ENCODE measurements at regions not wholly inside any gene's neighbourhood (a gene's known extent, or its start where the extent isn't known, plus 50 kb on each side); places are given as distances from the start of the nearest gene placed in this dataset.
"Not testable (repeated sequence)": the region's sequence is repeated elsewhere in the genome, so short reads cannot be mapped to it uniquely, and the experiment has no call there.

- H3K36me3 ChIP-seq (ENCODE audit: control insufficient read depth in 2 of 2, insufficient read depth in 2 of 2, low read length in 1 of 2); H3K4me1 ChIP-seq (ENCODE audit: control insufficient read depth, insufficient read depth, low read length); H3K27me3 ChIP-seq (replicated peaks in 1 of 2; ENCODE audit: control insufficient read depth in 2 of 2, insufficient read depth in 2 of 2, low read length in 1 of 2); FAIRE-seq; ATAC-seq; DNase-seq (ENCODE audit: low read depth, low spot score); BruUV-seq (replicated peaks); H3K27ac ChIP-seq (ENCODE audit: control insufficient read depth, insufficient read depth); H3K79me2 ChIP-seq (ENCODE audit: control insufficient read depth, insufficient read depth, low read length); H4K20me1 ChIP-seq (ENCODE audit: control insufficient read depth, insufficient read depth); H3K9me3 ChIP-seq (replicated peaks; ENCODE audit: control insufficient read depth, insufficient read depth, low read length); H3K4me2 ChIP-seq (ENCODE audit: control insufficient read depth, insufficient read depth); RAD21 ChIA-PET (ENCODE audit: unreplicated experiment); POLR2A ChIA-PET; in situ Hi-C loops (cut with MboI); H2AFZ ChIP-seq (ENCODE audit: control insufficient read depth, low read depth, low read length); H3K9ac ChIP-seq (ENCODE audit: control insufficient read depth, insufficient read depth, low read length); SMC1A ChIA-PET (ENCODE audit: uncharacterized antibody, unreplicated experiment); CTCF ChIA-PET; H3K4me3 ChIP-seq; intact Hi-C loops (cut with micrococcal nuclease; ENCODE audit: unreplicated experiment): not testable (repeated sequence)
- WGBS (ENCODE audit: insufficient coverage, insufficient replicate concordance, low lambda C conversion rate, missing lambda C conversion rate): 68% methylated on average over 11 of the region's 17 CpGs
These were observed 78.8 kb upstream of the ARMCX2 start for GRCh38 chrX:101738411-101738810.

GRCh38 chrX:101736651-101737050, 77.0 kb upstream of the ARMCX2 start:
- FAIRE-seq (no peak), ATAC-seq (no peak), DNase-seq (ENCODE audit: low read depth, low spot score) (no peak)
- BruUV-seq (replicated peaks): no TSS peak
- Histone ChIP-seq H3K4me2 (ENCODE audit: control insufficient read depth, insufficient read depth) (no peak overlapping the region), H3K4me3 (no peak overlapping the region), H3K36me3 (ENCODE audit: control insufficient read depth in 2 of 2, insufficient read depth in 2 of 2, low read length in 1 of 2) (no peaks in the 10 kb centered on the region), H3K27me3 (replicated peaks in 1 of 2; ENCODE audit: control insufficient read depth in 2 of 2, insufficient read depth in 2 of 2, low read length in 1 of 2) (no peaks in the 10 kb centered on the region), H3K9me3 (replicated peaks; ENCODE audit: control insufficient read depth, insufficient read depth, low read length) (no peaks in the 10 kb centered on the region), H2AFZ (ENCODE audit: control insufficient read depth, low read depth, low read length) (no peak overlapping the region), H3K4me1 (ENCODE audit: control insufficient read depth, insufficient read depth, low read length) (no peaks in the 10 kb centered on the region), H4K20me1 (ENCODE audit: control insufficient read depth, insufficient read depth) (no peaks in the 10 kb centered on the region), H3K9ac (ENCODE audit: control insufficient read depth, insufficient read depth, low read length) (no peak overlapping the region), H3K79me2 (ENCODE audit: control insufficient read depth, insufficient read depth, low read length) (no peaks in the 10 kb centered on the region), H3K27ac (ENCODE audit: control insufficient read depth, insufficient read depth) (no peak overlapping the region)
- ChIA-PET RAD21 (ENCODE audit: unreplicated experiment) (no interaction called here), POLR2A (no interaction called here), SMC1A (ENCODE audit: uncharacterized antibody, unreplicated experiment) (interaction anchor here (0.5 kb wide), 1 partner anchor 129 kb away, joined by 3 read pairs; no protein-coding TSS in a partner anchor), CTCF (interaction anchor here (1.4 kb wide), 1 partner anchor 15 kb away, joined by 3 read pairs; no protein-coding TSS in a partner anchor)
- 26% methylated on average over 1 of the region's 1 CpG for WGBS (ENCODE audit: insufficient coverage, insufficient replicate concordance, low lambda C conversion rate, missing lambda C conversion rate)
- in situ Hi-C loops (cut with MboI) (no loop called here), intact Hi-C loops (cut with micrococcal nuclease; ENCODE audit: unreplicated experiment) (no loop called here)
- TF ChIP-seq USF1 (IDR thresholded peaks at IDR 0.05; ENCODE audit: borderline replicate concordance, extremely low read length, insufficient read depth, low read depth, low read length): no peak
- TF ChIP-seq PAX8 (IDR thresholded peaks at IDR 0.05): no peak
- TF ChIP-seq TCF7 (IDR thresholded peaks at IDR 0.05; ENCODE audit: borderline replicate concordance): no peak
- TF ChIP-seq FOXK2 (IDR thresholded peaks at IDR 0.05): no peak
- TF ChIP-seq MTA3 (IDR thresholded peaks at IDR 0.05; ENCODE audit: borderline replicate concordance, low read length): no peak
- TF ChIP-seq RB1 (IDR thresholded peaks at IDR 0.05; ENCODE audit: borderline replicate concordance): no peak
- no peak for TF ChIP-seq SREBF1 (IDR thresholded peaks at IDR 0.05; ENCODE audit: low read length)
- no peak for TF ChIP-seq SIN3A (IDR thresholded peaks at IDR 0.05; ENCODE audit: low read depth, low read length)
- TF ChIP-seq BMI1 (IDR thresholded peaks at IDR 0.05; ENCODE audit: borderline replicate concordance): no peak
- TF ChIP-seq ZBED1 (IDR thresholded peaks at IDR 0.05; ENCODE audit: borderline replicate concordance): no peak
- no peak for TF ChIP-seq NFYA (IDR thresholded peaks at IDR 0.05; ENCODE audit: borderline replicate concordance, low read depth, low read length)
- TF ChIP-seq HDGF (IDR thresholded peaks at IDR 0.05): no peak
- no peak for TF ChIP-seq HDAC6 (IDR thresholded peaks at IDR 0.05; ENCODE audit: unreplicated experiment)
- TF ChIP-seq CTCF (IDR thresholded peaks at IDR 0.05 in 2 of 3, conservative IDR thresholded peaks at IDR 0.05 in 1 of 3; ENCODE audit: control insufficient read depth in 2 of 3, extremely low read depth in 1 of 3, insufficient read depth in 1 of 3, low read depth in 3 of 3, low read length in 3 of 3): no peak
- TF ChIP-seq ZNF24 (IDR thresholded peaks at IDR 0.05): no peak

All from GM12878 (cell line).